Left lung (tissue), 4 donors: ENCODE measurements at regions not wholly inside any gene's neighbourhood (a gene's known extent, or its start where the extent isn't known, plus 50 kb on each side); places are given as distances from the start of the nearest gene placed in this dataset.

Source experiments
- ATAC-seq: fragments of 200-7000 bp; cut with Tn5 transposase; one replicate; pipeline ENCODE4 v1.9.1; 2020; ENCODE audit warnings: moderate library complexity
- DNase-seq, 4 donors: peaks; one replicate each; pipeline ENCODE4 v3.0.0-alpha.2; 2013 to 2020
- H3K27ac ChIP-seq, 2 donors: fragments of 200-600 bp; sonication (generic) in 1 of 2; one replicate each; pipeline versions ENCODE4 v1.5.0 to v1.8.0; 2020 to 2021
- H3K27me3 ChIP-seq, 2 donors: fragments of 200-600 bp; sonication (generic) in 1 of 2; one replicate each; pipeline versions ENCODE4 v1.5.0 to v1.8.0; 2020 to 2021
- H3K36me3 ChIP-seq, 2 donors: fragments of 200-600 bp; sonication (generic) in 1 of 2; one replicate each; pipeline versions ENCODE4 v1.5.0 to v1.8.0; 2020 to 2021
- H3K4me1 ChIP-seq, 2 donors: fragments of 200-600 bp; one replicate each; pipeline ENCODE4 v1.8.0; 2021
- H3K4me3 ChIP-seq, 2 donors: fragments of 200-600 bp; sonication (generic) in 1 of 2; one replicate each; pipeline versions ENCODE4 v1.5.0 to v1.8.0; 2020 to 2021; ENCODE audit warnings: mild to moderate bottlenecking in 1 of 2
- H3K9me3 ChIP-seq, 2 donors: fragments of 200-600 bp; sonication (generic) in 1 of 2; one replicate each; pipeline versions ENCODE4 v1.5.0 to v1.8.0; 2020 to 2021
- intact Hi-C, 2 donors: fragments of 100-400 bp; cut with DNase I; formaldehyde crosslinking; loops; one replicate each; pipeline versions ENCODE4 v1.11.2 to v1.14.2; 2022
- TF ChIP-seq, protein P1 (sequence below), 2 donors: fragments of 200-600 bp; sonication (generic) in 1 of 2; IDR thresholded peaks; one replicate each; pipeline versions ENCODE4 v1.5.0 to v1.8.0; 2021; ENCODE audit warnings: antibody characterized with exemption in 2 of 2
- donor health status: DM: no; HTN: yes; CAD: no.
- donor health status: DM: no; HTN: no; CAD: no.

DNA sequence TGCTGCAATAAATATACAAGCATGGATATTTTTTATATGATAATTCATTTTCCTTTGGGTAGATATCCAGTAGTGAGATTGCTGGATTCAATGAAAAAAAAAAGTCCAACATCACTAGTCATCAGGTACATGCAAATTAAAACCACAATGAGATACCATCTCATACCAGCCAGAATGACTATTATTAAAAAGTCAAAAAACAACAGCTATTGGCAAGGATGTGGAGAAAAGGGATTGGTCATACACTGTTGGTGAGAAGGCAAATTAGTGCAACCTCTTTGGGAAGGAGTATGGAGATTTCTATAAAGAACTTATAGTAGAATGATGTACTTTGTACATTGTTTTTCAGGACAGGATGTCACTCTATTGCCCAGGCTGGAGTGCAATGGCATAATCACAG lies 531.2 kb upstream of the MGAT4C start:
- Histone ChIP-seq H3K4me3 (no peak overlapping the region), H3K36me3 (no peaks in the 10 kb centered on the region), H3K27me3 (no peaks in the 10 kb centered on the region), H3K4me1 (no peaks in the 10 kb centered on the region), H3K9me3 (peaks cover 0 to under 1% of the 10 kb centered on the region in 2 donors), H3K27ac (no peak overlapping the region)
- ATAC-seq (no peak), DNase-seq (no peak)
- intact Hi-C loops: no loop called here
- TF ChIP-seq, protein P1, sequence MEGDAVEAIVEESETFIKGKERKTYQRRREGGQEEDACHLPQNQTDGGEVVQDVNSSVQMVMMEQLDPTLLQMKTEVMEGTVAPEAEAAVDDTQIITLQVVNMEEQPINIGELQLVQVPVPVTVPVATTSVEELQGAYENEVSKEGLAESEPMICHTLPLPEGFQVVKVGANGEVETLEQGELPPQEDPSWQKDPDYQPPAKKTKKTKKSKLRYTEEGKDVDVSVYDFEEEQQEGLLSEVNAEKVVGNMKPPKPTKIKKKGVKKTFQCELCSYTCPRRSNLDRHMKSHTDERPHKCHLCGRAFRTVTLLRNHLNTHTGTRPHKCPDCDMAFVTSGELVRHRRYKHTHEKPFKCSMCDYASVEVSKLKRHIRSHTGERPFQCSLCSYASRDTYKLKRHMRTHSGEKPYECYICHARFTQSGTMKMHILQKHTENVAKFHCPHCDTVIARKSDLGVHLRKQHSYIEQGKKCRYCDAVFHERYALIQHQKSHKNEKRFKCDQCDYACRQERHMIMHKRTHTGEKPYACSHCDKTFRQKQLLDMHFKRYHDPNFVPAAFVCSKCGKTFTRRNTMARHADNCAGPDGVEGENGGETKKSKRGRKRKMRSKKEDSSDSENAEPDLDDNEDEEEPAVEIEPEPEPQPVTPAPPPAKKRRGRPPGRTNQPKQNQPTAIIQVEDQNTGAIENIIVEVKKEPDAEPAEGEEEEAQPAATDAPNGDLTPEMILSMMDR (IDR thresholded peaks at IDR 0.05): no peak

DNA sequence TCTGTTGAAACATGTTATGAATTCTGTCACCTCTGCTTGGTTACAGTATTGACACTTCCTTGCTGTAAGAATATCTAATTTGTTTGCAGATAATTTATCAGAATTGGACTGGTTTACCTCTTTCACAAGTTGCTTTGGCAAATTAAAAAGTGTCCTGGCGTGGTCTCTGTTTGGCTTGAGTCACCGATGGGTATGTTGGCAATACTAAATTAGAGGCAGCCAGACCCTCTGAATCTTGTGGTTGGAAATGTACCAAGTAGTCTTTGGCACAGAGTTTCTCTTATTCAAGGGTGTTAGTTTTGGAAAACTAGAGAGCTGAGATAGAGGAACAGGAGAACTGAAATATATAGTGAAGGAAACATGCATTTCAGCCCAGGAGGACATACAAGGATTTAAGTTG lies 521.1 kb upstream of the MGAT4C start:
- Histone ChIP-seq H3K27ac (no peak overlapping the region), H3K4me1 (no peaks in the 10 kb centered on the region), H3K4me3 (no peak overlapping the region), H3K36me3 (no peaks in the 10 kb centered on the region), H3K27me3 (no peaks in the 10 kb centered on the region), H3K9me3 (peaks cover 0 to under 1% of the 10 kb centered on the region in 2 donors)
- DNase-seq: no peak
- intact Hi-C loops: no loop called here
- TF ChIP-seq, protein P1 (IDR thresholded peaks at IDR 0.05): no peak
- ATAC-seq: no peak

DNA sequence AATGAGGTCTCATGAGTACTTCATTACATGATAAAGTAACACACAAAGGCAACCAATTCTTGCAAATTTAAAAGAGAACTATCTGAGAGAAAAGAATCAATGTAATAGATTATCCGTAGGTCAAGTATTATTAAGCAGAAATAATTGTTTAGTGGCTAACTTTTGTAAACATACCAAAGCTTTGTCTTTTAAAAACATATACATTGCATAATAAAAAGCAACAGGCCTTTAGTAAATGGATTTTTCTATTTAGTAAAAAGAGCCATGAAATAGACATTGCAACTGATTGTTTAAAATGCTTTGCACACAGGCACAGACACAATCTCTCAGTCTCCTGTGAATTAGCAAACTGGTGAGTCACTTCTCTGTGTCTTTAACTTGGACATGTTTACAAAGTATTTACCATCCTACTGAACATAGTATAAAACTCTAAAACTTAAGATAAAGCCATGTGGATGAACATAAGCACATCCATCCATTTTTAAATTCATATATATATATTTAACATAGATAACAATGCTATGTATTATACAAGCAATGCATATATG lies 518.7 kb upstream of the MGAT4C start:
- H3K4me1 ChIP-seq: no peaks in the 10 kb centered on the region
- intact Hi-C loops: no loop called here
- TF ChIP-seq, protein P1 (IDR thresholded peaks at IDR 0.05): no peak
- no peak overlapping the region for H3K27ac ChIP-seq
- H3K9me3 ChIP-seq: no peaks in the 10 kb centered on the region
- ATAC-seq (no peak), DNase-seq (no peak)
- no peak overlapping the region for H3K4me3 ChIP-seq
- H3K27me3 ChIP-seq: no peaks in the 10 kb centered on the region
- H3K36me3 ChIP-seq: no peaks in the 10 kb centered on the region

DNA sequence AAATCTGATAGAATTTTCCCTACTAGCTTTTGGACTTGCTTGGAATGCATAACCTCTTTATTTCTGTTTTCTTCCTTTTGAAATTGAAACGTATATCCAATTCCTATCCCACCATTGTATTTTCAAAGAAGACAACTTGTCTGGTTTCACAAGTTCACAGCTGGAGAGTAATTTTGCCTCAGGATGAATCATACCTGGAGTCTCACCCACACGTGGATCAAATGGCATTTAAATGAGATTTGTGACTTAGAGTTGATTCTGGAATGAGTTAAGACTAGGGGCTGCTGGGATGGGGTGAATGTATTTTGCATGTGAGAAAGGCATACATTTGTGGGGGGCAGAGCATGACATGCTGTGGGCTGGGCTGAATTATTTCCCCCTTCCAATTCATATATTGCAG lies 516.5 kb upstream of the MGAT4C start:
- ATAC-seq: no peak
- DNase-seq: no peak
- H3K4me1 ChIP-seq: no peaks in the 10 kb centered on the region
- no peaks in the 10 kb centered on the region for H3K27me3 ChIP-seq
- peaks cover 0 to 2% of the 10 kb centered on the region in 2 donors for H3K9me3 ChIP-seq
- H3K4me3 ChIP-seq: no peak overlapping the region
- TF ChIP-seq, protein P1 (IDR thresholded peaks at IDR 0.05): no peak
- no peaks in the 10 kb centered on the region for H3K36me3 ChIP-seq
- intact Hi-C loops: no loop called here
- no peak overlapping the region for H3K27ac ChIP-seq

DNA sequence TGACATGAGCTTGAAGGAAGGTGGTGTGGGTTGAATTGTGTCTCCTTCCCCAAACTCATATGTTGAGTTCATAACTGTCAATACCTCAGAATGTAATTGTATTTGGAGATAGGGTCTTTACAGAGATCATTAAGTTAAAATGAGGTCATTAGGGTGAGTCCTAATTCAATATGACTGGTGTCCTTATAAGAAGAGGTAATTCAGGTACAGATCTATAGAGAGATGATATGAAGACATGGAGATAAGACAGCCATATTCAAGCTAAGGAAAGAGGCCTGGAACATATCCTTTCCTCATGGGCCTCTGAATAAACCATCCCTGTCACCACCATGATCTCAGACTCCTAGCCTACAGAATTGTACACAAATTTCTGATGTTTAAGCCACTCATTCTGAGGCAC lies 514.7 kb upstream of the MGAT4C start:
- Histone ChIP-seq H3K4me1 (no peaks in the 10 kb centered on the region), H3K27me3 (no peaks in the 10 kb centered on the region), H3K4me3 (no peak overlapping the region), H3K27ac (no peak overlapping the region), H3K9me3 (peaks cover 0 to 2% of the 10 kb centered on the region in 2 donors), H3K36me3 (no peaks in the 10 kb centered on the region)
- DNase-seq: no peak
- intact Hi-C loops: no loop called here
- ATAC-seq: no peak
- TF ChIP-seq, protein P1 (IDR thresholded peaks at IDR 0.05): no peak
